H9 (cell line): ENCODE measurements at regions not wholly inside any gene's neighbourhood (a gene's known extent, or its start where the extent isn't known, plus 50 kb on each side); places are given as distances from the start of the nearest gene placed in this dataset.
"Not testable (repeated sequence)": the region's sequence is repeated elsewhere in the genome, so short reads cannot be mapped to it uniquely, and the experiment has no call there.

ENCODE experiments used
- DNase-seq: peaks from one replicate; pipeline ENCODE4 v3.0.0-alpha.2; 2017
- H2AFZ ChIP-seq: one replicate; pipeline ENCODE4 v1.6.1; 2013; ENCODE audit warnings: mild to moderate bottlenecking, low read length, control low read depth, moderate library complexity
- H2AK5ac ChIP-seq: 2 replicates; pipeline ENCODE4 v1.6.1; 2013; ENCODE audit warnings: low read length, control low read depth, mixed read lengths; ENCODE audit not compliant: insufficient read length
- H2BK120ac ChIP-seq: one replicate; pipeline ENCODE4 v1.6.1; 2013; ENCODE audit warnings: low read depth, mild to moderate bottlenecking, low read length, control low read depth, inconsistent platforms; ENCODE audit not compliant: poor library complexity, severe bottlenecking
- H2BK12ac ChIP-seq: 2 replicates; pipeline ENCODE4 v1.6.1; 2013; ENCODE audit warnings: low read length, control low read depth, mixed read lengths, low read depth; ENCODE audit not compliant: insufficient read length
- H2BK15ac ChIP-seq: 2 replicates; pipeline ENCODE4 v1.6.1; 2013; ENCODE audit warnings: low read depth, low read length, control low read depth
- H2BK20ac ChIP-seq: one replicate; pipeline ENCODE4 v1.6.1; 2013; ENCODE audit warnings: low read depth, mild to moderate bottlenecking, low read length, control low read depth, inconsistent platforms; ENCODE audit not compliant: poor library complexity, severe bottlenecking
- H2BK5ac ChIP-seq: 2 replicates; pipeline ENCODE4 v1.6.1; 2013; ENCODE audit warnings: low read length, control low read depth, mixed read lengths; ENCODE audit not compliant: insufficient read length
- H3K14ac ChIP-seq: 2 replicates; pipeline ENCODE4 v1.6.1; 2013; ENCODE audit warnings: low read length, control low read depth; ENCODE audit not compliant: insufficient read depth
- H3K18ac ChIP-seq: 2 replicates; pipeline ENCODE4 v1.6.1; 2013; ENCODE audit warnings: low read depth, mild to moderate bottlenecking, mixed read lengths, low read length, control low read depth; ENCODE audit not compliant: insufficient read length
- H3K23ac ChIP-seq: 2 replicates; pipeline ENCODE4 v1.6.1; 2013; ENCODE audit warnings: low read length, control low read depth, mixed read lengths, low read depth; ENCODE audit not compliant: insufficient read length
- H3K23me2 ChIP-seq: 2 replicates; pipeline ENCODE4 v1.6.1; 2013; ENCODE audit warnings: low read depth, mild to moderate bottlenecking, mixed read lengths, low read length, control low read depth; ENCODE audit not compliant: insufficient read length, poor library complexity, severe bottlenecking
- H3K27ac ChIP-seq: 2 replicates; pipeline ENCODE4 v1.5.1; 2013; ENCODE audit warnings: low read length, control low read depth, mixed read lengths, low read depth; ENCODE audit not compliant: insufficient read length
- H3K27me3 ChIP-seq: 2 replicates; pipeline ENCODE4 v1.6.1; 2013; ENCODE audit warnings: low read length, control low read depth, inconsistent platforms; ENCODE audit not compliant: insufficient read depth
- H3K4ac ChIP-seq: 2 replicates; pipeline ENCODE4 v1.6.1; 2013; ENCODE audit warnings: low read depth, mild to moderate bottlenecking, control low read depth, inconsistent platforms, low read length, moderate library complexity
- H3K4me1 ChIP-seq: 2 replicates; pipeline ENCODE4 v1.6.1; 2013; ENCODE audit warnings: low read length, control low read depth, inconsistent platforms; ENCODE audit not compliant: insufficient read depth
- H3K4me2 ChIP-seq: 2 replicates; pipeline ENCODE4 v1.6.1; 2013; ENCODE audit warnings: low read length, control low read depth, mixed read lengths; ENCODE audit not compliant: insufficient read length, insufficient read depth
- H3K56ac ChIP-seq: 2 replicates; pipeline ENCODE4 v1.6.1; 2013; ENCODE audit warnings: low read depth, mild to moderate bottlenecking, mixed read lengths, low read length, control low read depth; ENCODE audit not compliant: insufficient read length
- H3K79me1 ChIP-seq: 2 replicates; pipeline ENCODE4 v1.6.1; 2013; ENCODE audit warnings: low read depth, mild to moderate bottlenecking, moderate library complexity, low read length, control low read depth, inconsistent platforms; ENCODE audit not compliant: insufficient read depth, poor library complexity, severe bottlenecking
- H3K79me2 ChIP-seq: 2 replicates; pipeline ENCODE4 v1.6.1; 2013; ENCODE audit warnings: low read length, control low read depth, inconsistent platforms; ENCODE audit not compliant: insufficient read depth
- H3K9ac ChIP-seq: 2 replicates; pipeline ENCODE4 v1.6.1; 2013; ENCODE audit warnings: low read length, control low read depth, mixed read lengths; ENCODE audit not compliant: insufficient read length; ENCODE audit errors: extremely low read depth
- H3K9me3 ChIP-seq: one replicate; pipeline ENCODE4 v1.6.1; 2013; ENCODE audit warnings: low read depth, low read length, inconsistent platforms; ENCODE audit not compliant: control insufficient read depth
- H3T11ph ChIP-seq: one replicate; pipeline ENCODE4 v1.6.1; 2013; ENCODE audit warnings: mild to moderate bottlenecking, low read length, control low read depth, inconsistent platforms
- H4K20me1 ChIP-seq: one replicate; pipeline ENCODE4 v1.6.1; 2013; ENCODE audit not compliant: control insufficient read depth, insufficient read length, insufficient read depth
- H4K5ac ChIP-seq: 2 replicates; pipeline ENCODE4 v1.6.1; 2013; ENCODE audit warnings: low read depth, mild to moderate bottlenecking, mixed read lengths, low read length, control low read depth; ENCODE audit not compliant: insufficient read length
- H4K8ac ChIP-seq: replicated peaks from 2 replicates; pipeline ENCODE4 v1.6.1; 2013; ENCODE audit warnings: low read length, control low read depth, mixed read lengths, low read depth; ENCODE audit not compliant: insufficient read length
- H4K91ac ChIP-seq: 2 replicates; pipeline ENCODE4 v1.6.1; 2013; ENCODE audit warnings: low read depth, mild to moderate bottlenecking, moderate library complexity, mixed read lengths, low read length, control low read depth; ENCODE audit not compliant: insufficient read length
- H3K27ac Mint-ChIP-seq, 3 experiments: 2 replicates in 2 of 3; 3 replicates in 1 of 3; pipeline ENCODE4 v1.8.0; 2020 to 2021; ENCODE audit warnings: mixed read lengths in 3 of 3, mild to moderate bottlenecking in 1 of 3, moderate library complexity in 1 of 3
- H3K27me3 Mint-ChIP-seq: 2 replicates; pipeline ENCODE4 v1.8.0; 2021; ENCODE audit warnings: low read depth, mild to moderate bottlenecking, moderate library complexity, mixed read lengths
- H3K36me3 Mint-ChIP-seq, 3 experiments: 2 replicates in 2 of 3; 3 replicates in 1 of 3; pipeline ENCODE4 v1.8.0; 2020 to 2021; ENCODE audit warnings: low read depth in 3 of 3, mixed read lengths in 3 of 3; ENCODE audit not compliant: insufficient read depth in 1 of 3
- H3K4me1 Mint-ChIP-seq, 2 experiments: 2 replicates each; pipeline ENCODE4 v1.8.0; 2020; ENCODE audit warnings: mixed read lengths in 2 of 2
- H3K4me3 Mint-ChIP-seq, 2 experiments: 2 replicates in 1 of 2; 3 replicates in 1 of 2; pipeline ENCODE4 v1.8.0; 2020 to 2021; ENCODE audit warnings: mild to moderate bottlenecking in 2 of 2, mixed read lengths in 2 of 2, moderate library complexity in 1 of 2
- H3K9me3 Mint-ChIP-seq, 2 experiments: 2 replicates in 1 of 2; 3 replicates in 1 of 2; pipeline ENCODE4 v1.8.0; 2020; ENCODE audit warnings: mild to moderate bottlenecking in 2 of 2, mixed read lengths in 2 of 2, moderate library complexity in 1 of 2
- WGBS: extraction: QIAGEN DNeasy Blood & Tissue Kit; methylation state at CpG from one replicate; pipeline ENCODE4 v1.1.7; 2013; ENCODE audit warnings: missing lambda C conversion rate, low lambda C conversion rate, mixed read lengths; ENCODE audit not compliant: insufficient read length; ENCODE audit errors: extremely low coverage; 5-methylcytosine and 5-hydroxymethylcytosine counted together
- TF ChIP-seq, protein P1 (sequence below): fragments of 200-600 bp; sonication (generic); conservative IDR thresholded peaks from 3 replicates; pipeline ENCODE4 v1.8.0; 2021; ENCODE audit warnings: antibody characterized with exemption, mild to moderate bottlenecking

GRCh38 chrX:93346309-93346708, 327.1 kb downstream of the NAP1L3 start:
- no CpG with 5 or more reads among the region's 3 CpGs for WGBS
- H3K27me3 Mint-ChIP-seq: no peaks in the 10 kb centered on the region

GRCh38 chrX:93344287-93344686, 329.1 kb downstream of the NAP1L3 start:
- not testable (repeated sequence) for DNase-seq, H3K4ac ChIP-seq, H2BK15ac ChIP-seq, H3K27me3 Mint-ChIP-seq, H3K27ac Mint-ChIP-seq, H4K20me1 ChIP-seq, H2BK5ac ChIP-seq, H3K27ac ChIP-seq, H4K5ac ChIP-seq, H4K91ac ChIP-seq, H3K79me2 ChIP-seq, H3T11ph ChIP-seq, H3K9me3 ChIP-seq, H3K79me1 ChIP-seq, H3K9me3 Mint-ChIP-seq, H3K9ac ChIP-seq, H2AFZ ChIP-seq, H3K56ac ChIP-seq, H2BK20ac ChIP-seq, H4K8ac ChIP-seq, H3K23me2 ChIP-seq, H3K4me2 ChIP-seq, H3K36me3 Mint-ChIP-seq, H3K4me1 ChIP-seq, H3K23ac ChIP-seq, H3K18ac ChIP-seq, H3K4me3 Mint-ChIP-seq, H2AK5ac ChIP-seq, H2BK12ac ChIP-seq, H2BK120ac ChIP-seq, H3K14ac ChIP-seq, H3K4me1 Mint-ChIP-seq, H3K27me3 ChIP-seq
- no CpG with 5 or more reads among the region's 2 CpGs for WGBS

More at GRCh38 chrX:93346309-93346708, 327.1 kb downstream of the NAP1L3 start:
- H3T11ph ChIP-seq: no peak overlapping the region
- H3K79me1 ChIP-seq: no peaks in the 10 kb centered on the region
- no peak overlapping the region for H2BK12ac ChIP-seq
- Mint-ChIP-seq H3K9me3 (peaks cover 0 to 3% of the 10 kb centered on the region in 2 experiments; a peak in 1 of 5 replicates), H3K4me1 (peaks cover 6 to 8% of the 10 kb centered on the region in 2 experiments), H3K36me3 (peaks cover 0 to 5% (median 0%) of the 10 kb centered on the region in 3 experiments; a peak in 3 of 7 replicates), H3K4me3 (no peak overlapping the region), H3K27ac (no peak overlapping the region)
- H3K14ac ChIP-seq: no peak overlapping the region
- H3K4ac ChIP-seq: no peak overlapping the region
- H3K9ac ChIP-seq: no peak overlapping the region
- no peak overlapping the region for H2AK5ac ChIP-seq
- H2BK20ac ChIP-seq: no peak overlapping the region
- no peak overlapping the region for H3K18ac ChIP-seq
- no peak for DNase-seq
- no peak overlapping the region for H2BK15ac ChIP-seq
- no peak overlapping the region for H4K91ac ChIP-seq
- H3K79me2 ChIP-seq: no peaks in the 10 kb centered on the region
- H3K4me2 ChIP-seq: no peak overlapping the region
- no peak overlapping the region for H4K5ac ChIP-seq
- H2BK120ac ChIP-seq: no peak overlapping the region
- no peak overlapping the region for H2BK5ac ChIP-seq
- TF ChIP-seq, protein P1, sequence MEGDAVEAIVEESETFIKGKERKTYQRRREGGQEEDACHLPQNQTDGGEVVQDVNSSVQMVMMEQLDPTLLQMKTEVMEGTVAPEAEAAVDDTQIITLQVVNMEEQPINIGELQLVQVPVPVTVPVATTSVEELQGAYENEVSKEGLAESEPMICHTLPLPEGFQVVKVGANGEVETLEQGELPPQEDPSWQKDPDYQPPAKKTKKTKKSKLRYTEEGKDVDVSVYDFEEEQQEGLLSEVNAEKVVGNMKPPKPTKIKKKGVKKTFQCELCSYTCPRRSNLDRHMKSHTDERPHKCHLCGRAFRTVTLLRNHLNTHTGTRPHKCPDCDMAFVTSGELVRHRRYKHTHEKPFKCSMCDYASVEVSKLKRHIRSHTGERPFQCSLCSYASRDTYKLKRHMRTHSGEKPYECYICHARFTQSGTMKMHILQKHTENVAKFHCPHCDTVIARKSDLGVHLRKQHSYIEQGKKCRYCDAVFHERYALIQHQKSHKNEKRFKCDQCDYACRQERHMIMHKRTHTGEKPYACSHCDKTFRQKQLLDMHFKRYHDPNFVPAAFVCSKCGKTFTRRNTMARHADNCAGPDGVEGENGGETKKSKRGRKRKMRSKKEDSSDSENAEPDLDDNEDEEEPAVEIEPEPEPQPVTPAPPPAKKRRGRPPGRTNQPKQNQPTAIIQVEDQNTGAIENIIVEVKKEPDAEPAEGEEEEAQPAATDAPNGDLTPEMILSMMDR: no peak
- no peaks in the 10 kb centered on the region for H3K4me1 ChIP-seq
- H3K27ac ChIP-seq: no peak overlapping the region
- no peaks in the 10 kb centered on the region for H4K20me1 ChIP-seq
- H2AFZ ChIP-seq: no peak overlapping the region
- no peaks in the 10 kb centered on the region for H3K27me3 ChIP-seq
- no peaks in the 10 kb centered on the region for H3K9me3 ChIP-seq
- no peak overlapping the region for H3K56ac ChIP-seq
- no peaks in the 10 kb centered on the region for H3K23me2 ChIP-seq
- no peak overlapping the region for H4K8ac ChIP-seq
- no peak overlapping the region for H3K23ac ChIP-seq
